Endothelial cell of umbilical vein (primary cell): ENCODE measurements at regions not wholly inside any gene's neighbourhood (a gene's known extent, or its start where the extent isn't known, plus 50 kb on each side); places are given as distances from the start of the nearest gene placed in this dataset.

ENCODE experiments used
- BruUV-seq: library from RNA; stranded (reverse); fragments of 400-500 nt; replicated peaks from 2 replicates; lab custom pipeline; 2021; lab: Mats Ljungman, UMichigan
- CTCF ChIA-PET: fragments of 300-600, 350-600 bp; sonication (Branson Sonifier 250); formaldehyde crosslinking; loops from one replicate; lab custom pipeline; 2021; ENCODE audit warnings: antibody characterized with exemption, inconsistent platforms; lab: Charles Lee
- POLR2A ChIA-PET: fragments of 300-600, 350-600 bp; sonication (Branson Sonifier 250); formaldehyde crosslinking; loops from one replicate; lab custom pipeline; 2021; ENCODE audit warnings: antibody characterized with exemption, inconsistent platforms; lab: Charles Lee
- DNase-seq: peaks from one replicate; pipeline ENCODE4 v3.0.0-alpha.2; 2011; ENCODE audit warnings: low read depth, low spot score
- FAIRE-seq: peaks from 2 replicates; lab custom pipeline; 2011; peaks lifted over from hg19 to GRCh38; lab: Jason Lieb, UNC
- H2AFZ ChIP-seq: 2 replicates; pipeline ENCODE4 v1.6.0; 2012; ENCODE audit warnings: low read depth, low read length, control low read depth, inconsistent platforms
- H3K27ac ChIP-seq: 2 replicates; pipeline ENCODE4 v1.5.1; 2011; ENCODE audit warnings: low read depth, mild to moderate bottlenecking, control low read depth, low read length, moderate library complexity; ENCODE audit not compliant: insufficient read depth
- H3K27me3 ChIP-seq, 2 experiments: 2 replicates each; pipeline versions ENCODE4 v1.6.0 to v1.6.1; 2011; ENCODE audit warnings: low read length in 2 of 2, mixed read lengths in 1 of 2; ENCODE audit not compliant: control insufficient read depth in 2 of 2, insufficient read depth in 2 of 2
- H3K36me3 ChIP-seq, 2 experiments: 2 replicates in 1 of 2; 3 replicates in 1 of 2; pipeline ENCODE4 v1.5.1; 2011; ENCODE audit warnings: low read length in 2 of 2, mild to moderate bottlenecking in 1 of 2, moderate library complexity in 1 of 2; ENCODE audit not compliant: control insufficient read depth in 2 of 2, insufficient read depth in 2 of 2; ENCODE audit errors: extremely low read depth in 1 of 2
- H3K4me1 ChIP-seq: 3 replicates; pipeline ENCODE4 v1.5.1; 2011; ENCODE audit warnings: mild to moderate bottlenecking, low read length; ENCODE audit not compliant: control insufficient read depth, insufficient read depth; ENCODE audit errors: extremely low read depth
- H3K4me2 ChIP-seq: 2 replicates; pipeline ENCODE4 v1.6.1; 2011; ENCODE audit warnings: low read length, control low read depth, mixed read lengths; ENCODE audit not compliant: insufficient read depth
- H3K4me3 ChIP-seq, 3 experiments: fragments of 200-600 bp in 1 of 3; sonication (generic), shearing (Covaris generic) in 1 of 3; replicated peaks in 1 of 3; 2 replicates each; pipeline ENCODE4 v1.5.1; 2011 to 2016; ENCODE audit warnings: control low read depth in 3 of 3, low read length in 3 of 3, mild to moderate bottlenecking in 2 of 3, inconsistent platforms in 1 of 3, low read depth in 1 of 3, moderate library complexity in 1 of 3; ENCODE audit not compliant: insufficient read depth in 1 of 3
- H3K79me2 ChIP-seq: 2 replicates; pipeline ENCODE4 v1.6.0; 2012; ENCODE audit warnings: low read length, inconsistent platforms; ENCODE audit not compliant: control insufficient read depth, insufficient read depth
- H3K9ac ChIP-seq: replicated peaks from 2 replicates; pipeline ENCODE3; 2011; ENCODE audit warnings: low read length, control low read depth; ENCODE audit not compliant: insufficient read depth; ENCODE audit errors: extremely low read depth
- H3K9me1 ChIP-seq: replicated peaks from 3 replicates; pipeline ENCODE4 v1.6.0; 2011; ENCODE audit warnings: mild to moderate bottlenecking, low read length; ENCODE audit not compliant: control insufficient read depth, insufficient read depth; ENCODE audit errors: extremely low read depth
- H3K9me3 ChIP-seq: replicated peaks from 2 replicates; pipeline ENCODE4 v1.5.1; 2012; ENCODE audit warnings: low read length, inconsistent platforms; ENCODE audit not compliant: control insufficient read depth, insufficient read depth
- H4K20me1 ChIP-seq: replicated peaks from 2 replicates; pipeline ENCODE3; 2011; ENCODE audit warnings: mild to moderate bottlenecking, low read length; ENCODE audit not compliant: control insufficient read depth, insufficient read depth; ENCODE audit errors: extremely low read depth
- CTCF ChIP-seq, 2 donors: IDR thresholded peaks; 1 replicate in 1 of 2; 2 replicates in 1 of 2; pipeline ENCODE4 v1.5.1; 2011; ENCODE audit warnings: low read length in 2 of 2, mild to moderate bottlenecking in 2 of 2, moderate library complexity in 2 of 2, control low read depth in 1 of 2, inconsistent platforms in 1 of 2, low read depth in 1 of 2; ENCODE audit not compliant: insufficient read depth in 1 of 2; ENCODE audit errors: extremely low read depth in 1 of 2
- EZH2 ChIP-seq: IDR thresholded peaks from 2 replicates; pipeline ENCODE4 v1.6.1; 2012; ENCODE audit warnings: borderline replicate concordance, low read depth, mild to moderate bottlenecking, moderate library complexity, low read length, inconsistent platforms; ENCODE audit not compliant: severe bottlenecking
- FOS ChIP-seq: IDR thresholded peaks from 2 replicates; pipeline ENCODE4 v1.6.1; 2011; ENCODE audit warnings: mild to moderate bottlenecking, low read length, moderate library complexity, borderline replicate concordance; ENCODE audit not compliant: insufficient read depth
- JUN ChIP-seq: IDR thresholded peaks from 2 replicates; pipeline ENCODE4 v1.6.1; 2011; ENCODE audit warnings: borderline replicate concordance, low read depth; ENCODE audit not compliant: insufficient read length, insufficient read depth
- MAX ChIP-seq: IDR thresholded peaks from 2 replicates; pipeline ENCODE4 v1.6.1; 2011; ENCODE audit not compliant: insufficient read depth, insufficient read length
- POLR2A ChIP-seq: IDR thresholded peaks from 2 replicates; pipeline ENCODE4 v1.6.1; 2012; ENCODE audit warnings: low read depth, mild to moderate bottlenecking, control low read depth, low read length
- POLR2AphosphoS5 ChIP-seq: IDR thresholded peaks from 2 replicates; pipeline ENCODE4 v1.6.1; 2012; ENCODE audit warnings: low read depth, mild to moderate bottlenecking, control low read depth, low read length, moderate library complexity; ENCODE audit not compliant: insufficient read depth
- dilution Hi-C: fragments of 300-500 bp; cut with MboI; formaldehyde crosslinking; loops from one replicate; pipeline ENCODE4 v1.15.0; 2019; ENCODE audit warnings: low sequenced_read_pairs; ENCODE audit not compliant: extremely low pct_ligation_motif_present
- intact Hi-C: fragments of 100-400 bp; cut with micrococcal nuclease; formaldehyde crosslinking; loops from one replicate; pipeline ENCODE4 v1.10.0; 2022

- DNase-seq (peak; percentile 79), FAIRE-seq (peak; percentile 93)
- Histone ChIP-seq H3K4me3 (no peak overlapping the region), H2AFZ (no peak overlapping the region), H3K79me2 (no peaks in the 10 kb centered on the region), H3K27ac (no peak overlapping the region), H3K9ac (no peak overlapping the region), H3K4me2 (peak overlapping the region; percentile 29), H3K4me1 (peaks cover 11% of the 10 kb centered on the region), H3K27me3 (peaks cover 12 to 38% of the 10 kb centered on the region in 2 experiments), H4K20me1 (no peaks in the 10 kb centered on the region), H3K9me1 (no peaks in the 10 kb centered on the region), H3K9me3 (no peaks in the 10 kb centered on the region), H3K36me3 (no peaks in the 10 kb centered on the region)
- BruUV-seq, result no TSS peak
- ChIA-PET POLR2A (no interaction called here), CTCF (interaction anchor here (0.6 kb wide), 1 partner anchor 30 kb away, joined by 3 read pairs; no protein-coding TSS in a partner anchor)
- intact Hi-C loops, result loop anchor here (2.0 kb wide), 1 partner anchor 79 kb away; no protein-coding TSS in a partner anchor
- dilution Hi-C loops, result no loop called here
- TF ChIP-seq CTCF (IDR thresholded peaks at IDR 0.05; ENCODE audit: extremely low read depth in 1 of 2, insufficient read depth in 1 of 2, low read depth in 1 of 2, low read length in 2 of 2) (no peak), POLR2AphosphoS5 (peak; percentile 56), FOS (peak; percentile 12)
Measured at GRCh38 chr13:60679928-60680694, 283.1 kb downstream of the TDRD3 start.

GRCh38 chr13:60679131-60679530 lies 282.1 kb downstream of the TDRD3 start:
- no peak for TF ChIP-seq MAX
- no peak for TF ChIP-seq EZH2
- no peak for TF ChIP-seq POLR2AphosphoS5
- TF ChIP-seq JUN, result no peak
- no peak for TF ChIP-seq CTCF (IDR thresholded peaks at IDR 0.05; ENCODE audit: extremely low read depth in 1 of 2, insufficient read depth in 1 of 2, low read depth in 1 of 2, low read length in 2 of 2)
- TF ChIP-seq POLR2A, result no peak
- Histone ChIP-seq H3K9me1 (no peaks in the 10 kb centered on the region), H3K36me3 (no peaks in the 10 kb centered on the region), H3K79me2 (no peaks in the 10 kb centered on the region), H3K4me2 (no peak overlapping the region), H3K27me3 (peaks cover 12 to 34% of the 10 kb centered on the region in 2 experiments), H3K4me1 (peaks cover 11% of the 10 kb centered on the region), H3K4me3 (no peak overlapping the region), H3K9ac (no peak overlapping the region), H2AFZ (no peak overlapping the region), H3K9me3 (no peaks in the 10 kb centered on the region), H4K20me1 (no peaks in the 10 kb centered on the region), H3K27ac (no peak overlapping the region)
- BruUV-seq, result no TSS peak
- dilution Hi-C loops (no loop called here), intact Hi-C loops (no loop called here)
- DNase-seq (no peak), FAIRE-seq (no peak)
- ChIA-PET CTCF (no interaction called here), POLR2A (no interaction called here)
